Lower leg skin (tissue), 3 donors: ENCODE measurements at regions not wholly inside any gene's neighbourhood (a gene's known extent, or its start where the extent isn't known, plus 50 kb on each side); places are given as distances from the start of the nearest gene placed in this dataset.

ENCODE experiments used
- CTCF ChIP-seq, 3 donors: fragments of 450-650 bp; IDR thresholded peaks; one replicate each; pipeline ENCODE4 v1.5.1; 2016; ENCODE audit warnings: antibody characterized with exemption in 3 of 3, mild to moderate bottlenecking in 3 of 3, moderate library complexity in 2 of 3
- POLR2A ChIP-seq, 2 donors: fragments of 450-650 bp; IDR thresholded peaks; one replicate each; pipeline ENCODE4 v1.6.1; 2016 to 2017; ENCODE audit warnings: antibody characterized with exemption in 2 of 2, mild to moderate bottlenecking in 1 of 2, moderate library complexity in 1 of 2

GRCh38 chr2:107466984-107467773 is 359.5 kb upstream of the RGPD4 start:
- TF ChIP-seq CTCF (IDR thresholded peaks at IDR 0.05) (no peak), POLR2A (IDR thresholded peaks at IDR 0.05) (no peak)
